ENCODE measurements at regions not wholly inside any gene's neighbourhood (a gene's known extent, or its start where the extent isn't known, plus 50 kb on each side); places are given as distances from the start of the nearest gene placed in this dataset.

- no peak for TF ChIP-seq CTCF (IDR thresholded peaks at IDR 0.05; ENCODE audit: control insufficient read depth, extremely low read depth, insufficient read depth)
- no peak for DNase-seq (ENCODE audit: low read depth)
- H3K4me3 ChIP-seq (ENCODE audit: low read depth, low read length) = no peak overlapping the region
Measured at GRCh38 chr5:17440766-17441165, 57.3 kb upstream of the TAF11L2 start.

GRCh38 chr5:17441351-17441750, 56.7 kb upstream of the TAF11L2 start:
- DNase-seq (ENCODE audit: low read depth) = no peak
- no peak overlapping the region for H3K4me3 ChIP-seq (ENCODE audit: low read depth, low read length)
- no peak for TF ChIP-seq CTCF (IDR thresholded peaks at IDR 0.05; ENCODE audit: control insufficient read depth, extremely low read depth, insufficient read depth)

GRCh38 chr5:17443333-17444130, 54.5 kb upstream of the TAF11L2 start:
- TF ChIP-seq CTCF (IDR thresholded peaks at IDR 0.05; ENCODE audit: control insufficient read depth, extremely low read depth, insufficient read depth) = no peak
- H3K4me3 ChIP-seq (ENCODE audit: low read depth, low read length) = no peak overlapping the region
- no peak for DNase-seq (ENCODE audit: low read depth)

- no peak for DNase-seq (ENCODE audit: low read depth)
- no peak overlapping the region for H3K4me3 ChIP-seq (ENCODE audit: low read depth, low read length)
- TF ChIP-seq CTCF (IDR thresholded peaks at IDR 0.05; ENCODE audit: control insufficient read depth, extremely low read depth, insufficient read depth) = no peak
Measured at GRCh38 chr5:17444496-17444895, 53.5 kb upstream of the TAF11L2 start.

- DNase-seq (ENCODE audit: low read depth) = peak; percentile 1
- no peak overlapping the region for H3K4me3 ChIP-seq (ENCODE audit: low read depth, low read length)
Measured at GRCh38 chr5:17445185-17445584, 52.8 kb upstream of the TAF11L2 start.

More at GRCh38 chr5:17445185-17445584, 52.8 kb upstream of the TAF11L2 start:
- TF ChIP-seq CTCF (IDR thresholded peaks at IDR 0.05; ENCODE audit: control insufficient read depth, extremely low read depth, insufficient read depth) = no peak
